B cell (primary cell): ENCODE measurements at regions not wholly inside any gene's neighbourhood (a gene's known extent, or its start where the extent isn't known, plus 50 kb on each side); places are given as distances from the start of the nearest gene placed in this dataset.

Source experiments
- ATAC-seq: fragments of 200-7000 bp; cut with Tn5 transposase; one replicate; pipeline ENCODE4 v1.10.0; 2021; ENCODE audit warnings: low read depth, mild to moderate bottlenecking, moderate number of reproducible peaks, moderate library complexity
- CTCF ChIA-PET: fragments of 350-600 bp; sonication (Branson Sonifier 250); formaldehyde crosslinking; loops from one replicate; lab custom pipeline; 2021; ENCODE audit warnings: antibody characterized with exemption, inconsistent platforms; lab: Charles Lee
- POLR2A ChIA-PET: fragments of 350-600 bp; sonication (Branson Sonifier 250); formaldehyde crosslinking; loops from one replicate; lab custom pipeline; 2021; ENCODE audit warnings: antibody characterized with exemption; lab: Charles Lee
- DNase-seq: peaks from one replicate; pipeline ENCODE4 v3.0.0; 2013
- H2AFZ ChIP-seq: 2 replicates; pipeline ENCODE4 v1.6.1; 2012; ENCODE audit warnings: mild to moderate bottlenecking, low read depth, low read length; ENCODE audit not compliant: insufficient read depth, poor library complexity, severe bottlenecking
- H3K27ac ChIP-seq, 2 donors: 1 replicate in 1 of 2; 2 replicates in 1 of 2; pipeline ENCODE4 v1.5.1; 2012 to 2013; ENCODE audit warnings: low read length in 2 of 2, mild to moderate bottlenecking in 2 of 2, moderate library complexity in 1 of 2
- H3K27me3 ChIP-seq, 4 experiments: fragments of 200-600 bp in 1 of 4; sonication (generic) in 1 of 4; replicated peaks in 1 of 4; 1 replicate in 2 of 4; 2 replicates in 2 of 4; pipeline versions ENCODE4 v1.6.1 to v1.7.0; 2013 to 2016; ENCODE audit warnings: low read length in 3 of 4, mild to moderate bottlenecking in 2 of 4, mixed read lengths in 1 of 4, moderate library complexity in 1 of 4; ENCODE audit not compliant: insufficient read depth in 4 of 4, control insufficient read depth in 3 of 4; ENCODE audit errors: control extremely low read depth in 1 of 4
- H3K36me3 ChIP-seq, 2 experiments: replicated peaks in 1 of 2; 1 replicate in 1 of 2; 2 replicates in 1 of 2; pipeline versions ENCODE4 v1.6.1 to v1.7.1; 2013; ENCODE audit warnings: low read length in 1 of 2; ENCODE audit not compliant: insufficient read depth in 2 of 2, control insufficient read depth in 1 of 2; ENCODE audit errors: control extremely low read depth in 1 of 2, extremely low read depth in 1 of 2
- H3K4me1 ChIP-seq, 2 donors: fragments of 200-600 bp in 1 of 2; sonication (generic) in 1 of 2; 1 replicate in 1 of 2; 2 replicates in 1 of 2; pipeline versions ENCODE4 v1.5.1 to v1.6.1; 2013 to 2017; ENCODE audit warnings: low read length in 2 of 2; ENCODE audit not compliant: control insufficient read depth in 2 of 2, insufficient read depth in 2 of 2
- H3K4me2 ChIP-seq: replicated peaks from 2 replicates; pipeline ENCODE3; 2012; ENCODE audit warnings: mild to moderate bottlenecking, low read depth, low read length; ENCODE audit not compliant: poor library complexity, severe bottlenecking
- H3K4me3 ChIP-seq, 5 experiments: fragments of 200-600 bp in 1 of 5; sonication (generic) in 1 of 5; 1 replicate in 3 of 5; 2 replicates in 2 of 5; pipeline versions ENCODE4 v1.5.1 to v1.7.0; 2011 to 2016; ENCODE audit warnings: low read length in 4 of 5, mild to moderate bottlenecking in 4 of 5, low read depth in 2 of 5, control low read depth in 1 of 5, moderate library complexity in 1 of 5; ENCODE audit not compliant: insufficient read depth in 1 of 5; ENCODE audit errors: control extremely low read depth in 1 of 5, extremely low read depth in 1 of 5
- H3K79me2 ChIP-seq: fragments of 200-600 bp; sonication (generic); one replicate; pipeline ENCODE4 v1.6.0; 2016; ENCODE audit warnings: low read length; ENCODE audit not compliant: control insufficient read depth, insufficient read depth
- H3K9ac ChIP-seq: fragments of 200-600 bp; sonication (generic); 2 replicates; pipeline ENCODE4 v1.6.1; 2017; ENCODE audit warnings: mild to moderate bottlenecking, low read length, moderate library complexity
- H3K9me3 ChIP-seq, 3 donors: one replicate each; pipeline versions ENCODE4 v1.6.1 to v1.7.1; 2013; ENCODE audit warnings: low read length in 2 of 3; ENCODE audit not compliant: control insufficient read depth in 2 of 3, insufficient read depth in 1 of 3; ENCODE audit errors: control extremely low read depth in 1 of 3
- H4K20me1 ChIP-seq: 2 replicates; pipeline ENCODE4 v1.6.0; 2012; ENCODE audit warnings: mild to moderate bottlenecking, low read length; ENCODE audit not compliant: insufficient read depth, control insufficient read depth, poor library complexity, severe bottlenecking
- H3K27ac Mint-ChIP-seq: one replicate; pipeline ENCODE4 v1.8.0; 2021; ENCODE audit warnings: mixed read lengths
- H3K27me3 Mint-ChIP-seq: one replicate; pipeline ENCODE4 v1.8.0; 2021; ENCODE audit warnings: mixed read lengths
- H3K4me1 Mint-ChIP-seq: one replicate; pipeline ENCODE4 v1.8.0; 2021; ENCODE audit warnings: mixed read lengths
- H3K4me3 Mint-ChIP-seq: one replicate; pipeline ENCODE4 v1.8.0; 2021; ENCODE audit warnings: mixed read lengths
- H3K9me3 Mint-ChIP-seq: one replicate; pipeline ENCODE4 v1.8.0; 2022; ENCODE audit warnings: mixed read lengths; ENCODE audit not compliant: insufficient read depth
- CTCF ChIP-seq: fragments of 200-600 bp; IDR thresholded peaks from one replicate; pipeline ENCODE4 v1.8.0; 2022; ENCODE audit warnings: antibody characterized with exemption, mild to moderate bottlenecking
- EZH2 ChIP-seq: IDR thresholded peaks from 2 replicates; pipeline ENCODE4 v1.6.1; 2012; ENCODE audit warnings: borderline replicate concordance, low read depth, mild to moderate bottlenecking, moderate library complexity, low read length; ENCODE audit not compliant: insufficient read depth, poor library complexity, severe bottlenecking
- WGBS: methylation state at CpG from one replicate; pipeline ENCODE4 v1.1.5; 2013; ENCODE audit warnings: missing lambda C conversion rate; ENCODE audit not compliant: insufficient coverage; 5-methylcytosine and 5-hydroxymethylcytosine counted together
- intact Hi-C: fragments of 100-400 bp; cut with micrococcal nuclease; formaldehyde crosslinking; loops from one replicate; pipeline ENCODE4 v1.10.0; 2022

GRCh38 chr16:50942143-50942542 lies 200.3 kb downstream of the CYLD start:
- POLR2A ChIA-PET = no interaction called here

GRCh38 chr16:50941681-50942080 lies 199.8 kb downstream of the CYLD start:
- Histone ChIP-seq H4K20me1 (no peaks in the 10 kb centered on the region), H3K27me3 (peaks cover 0 to 2% (median 0%) of the 10 kb centered on the region in 4 experiments), H3K36me3 (no peaks in the 10 kb centered on the region), H3K4me2 (no peak overlapping the region), H3K27ac (no peak overlapping the region), H3K4me3 (no peak overlapping the region), H3K9ac (no peak overlapping the region), H3K9me3 (peaks cover 0 to 7% (median 0%) of the 10 kb centered on the region in 3 donors), H3K4me1 (no peaks in the 10 kb centered on the region), H3K79me2 (no peaks in the 10 kb centered on the region), H2AFZ (no peak overlapping the region)
- WGBS = 83% methylated on average over 3 of the region's 6 CpGs
- Mint-ChIP-seq H3K9me3 (no peaks in the 10 kb centered on the region), H3K4me3 (no peak overlapping the region), H3K27me3 (no peaks in the 10 kb centered on the region), H3K27ac (no peak overlapping the region), H3K4me1 (no peaks in the 10 kb centered on the region)
- TF ChIP-seq CTCF = no peak
- TF ChIP-seq EZH2 = no peak
- intact Hi-C loops = no loop called here
- no peak for DNase-seq
- CTCF ChIA-PET = no interaction called here
- ATAC-seq = no peak
- POLR2A ChIA-PET = no interaction called here

More at GRCh38 chr16:50942143-50942542, 200.3 kb downstream of the CYLD start:
- ATAC-seq = no peak
- no peaks in the 10 kb centered on the region for H4K20me1 ChIP-seq
- H3K4me1 ChIP-seq = no peaks in the 10 kb centered on the region
- H3K4me1 Mint-ChIP-seq = no peaks in the 10 kb centered on the region
- H3K4me2 ChIP-seq = no peak overlapping the region
- H3K27me3 ChIP-seq = peaks cover 0 to 2% (median 0%) of the 10 kb centered on the region in 4 experiments
- H3K9me3 ChIP-seq = peaks cover 0 to 11% (median 0%) of the 10 kb centered on the region in 3 donors
- no peaks in the 10 kb centered on the region for H3K36me3 ChIP-seq
- no peak overlapping the region for H2AFZ ChIP-seq
- intact Hi-C loops = no loop called here
- CTCF ChIA-PET = no interaction called here
- H3K4me3 ChIP-seq = no peak overlapping the region
- H3K4me3 Mint-ChIP-seq = no peak overlapping the region
- no peak for TF ChIP-seq CTCF
- no peak for TF ChIP-seq EZH2
- no peaks in the 10 kb centered on the region for H3K27me3 Mint-ChIP-seq
- no peak overlapping the region for H3K9ac ChIP-seq
- no peaks in the 10 kb centered on the region for H3K79me2 ChIP-seq
- H3K27ac Mint-ChIP-seq = no peak overlapping the region
- no peak overlapping the region for H3K27ac ChIP-seq
- H3K9me3 Mint-ChIP-seq = no peaks in the 10 kb centered on the region
- WGBS = 87% methylated on average over 2 of the region's 3 CpGs
- DNase-seq = no peak
